Progenitor cell of endocrine pancreas (in vitro differentiated cells): ENCODE measurements at regions not wholly inside any gene's neighbourhood (a gene's known extent, or its start where the extent isn't known, plus 50 kb on each side); places are given as distances from the start of the nearest gene placed in this dataset.

Source experiments
- DNase-seq: peaks from one replicate; pipeline ENCODE4 v3.0.0; 2021; ENCODE audit warnings: low spot score; ENCODE audit not compliant: unreplicated experiment
- H3K27ac Mint-ChIP-seq: 2 replicates; pipeline ENCODE4 v1.8.0; 2021; ENCODE audit warnings: mild to moderate bottlenecking, moderate library complexity, mixed read lengths
- H3K27me3 Mint-ChIP-seq: 2 replicates; pipeline ENCODE4 v1.8.0; 2021; ENCODE audit warnings: mixed read lengths
- H3K36me3 Mint-ChIP-seq: 2 replicates; pipeline ENCODE4 v1.8.0; 2022; ENCODE audit warnings: mixed read lengths; ENCODE audit not compliant: insufficient read depth
- H3K4me1 Mint-ChIP-seq: 2 replicates; pipeline ENCODE4 v1.8.0; 2021; ENCODE audit warnings: low read depth, mixed read lengths
- H3K4me3 Mint-ChIP-seq: 2 replicates; pipeline ENCODE4 v1.8.0; 2021; ENCODE audit warnings: low read depth, mild to moderate bottlenecking, moderate library complexity, mixed read lengths
- H3K9me3 Mint-ChIP-seq: 2 replicates; pipeline ENCODE4 v1.8.0; 2021; ENCODE audit warnings: low read depth, mixed read lengths
- CTCF ChIP-seq: fragments of 200-600 bp; sonication (generic); IDR thresholded peaks from one replicate; pipeline ENCODE4 v1.5.0; 2021; ENCODE audit warnings: antibody characterized with exemption, mild to moderate bottlenecking; ENCODE audit not compliant: unreplicated experiment

- TF ChIP-seq CTCF = no peak
- Mint-ChIP-seq H3K4me3 (no peak overlapping the region), H3K36me3 (no peaks in the 10 kb centered on the region), H3K9me3 (no peaks in the 10 kb centered on the region), H3K27ac (no peak overlapping the region), H3K27me3 (no peaks in the 10 kb centered on the region), H3K4me1 (no peaks in the 10 kb centered on the region)
- DNase-seq = no peak
Observed at GRCh38 chr3:174659511-174659910, 199.6 kb upstream of the NAALADL2 start.

GRCh38 chr3:174662653-174663052 is 196.5 kb upstream of the NAALADL2 start:
- TF ChIP-seq CTCF = no peak
- H3K27me3 Mint-ChIP-seq = no peaks in the 10 kb centered on the region
- H3K4me3 Mint-ChIP-seq = no peak overlapping the region
- H3K4me1 Mint-ChIP-seq = no peaks in the 10 kb centered on the region
- H3K27ac Mint-ChIP-seq = no peak overlapping the region
- no peaks in the 10 kb centered on the region for H3K9me3 Mint-ChIP-seq
- H3K36me3 Mint-ChIP-seq = no peaks in the 10 kb centered on the region
- DNase-seq = no peak

- Mint-ChIP-seq H3K4me1 (no peaks in the 10 kb centered on the region), H3K36me3 (no peaks in the 10 kb centered on the region), H3K27ac (no peak overlapping the region), H3K9me3 (no peaks in the 10 kb centered on the region), H3K27me3 (no peaks in the 10 kb centered on the region), H3K4me3 (no peak overlapping the region)
- DNase-seq = no peak
- no peak for TF ChIP-seq CTCF
Observed at GRCh38 chr3:174667386-174667785, 191.7 kb upstream of the NAALADL2 start.

GRCh38 chr3:174675406-174675805 is 183.7 kb upstream of the NAALADL2 start:
- Mint-ChIP-seq H3K4me1 (no peaks in the 10 kb centered on the region), H3K9me3 (no peaks in the 10 kb centered on the region), H3K36me3 (no peaks in the 10 kb centered on the region), H3K27me3 (no peaks in the 10 kb centered on the region), H3K27ac (no peak overlapping the region), H3K4me3 (no peak overlapping the region)
- DNase-seq = no peak
- TF ChIP-seq CTCF = no peak

GRCh38 chr3:174681784-174682183 is 177.3 kb upstream of the NAALADL2 start:
- Mint-ChIP-seq H3K4me3 (no peak overlapping the region), H3K9me3 (peaks cover 8% of the 10 kb centered on the region), H3K27me3 (no peaks in the 10 kb centered on the region), H3K4me1 (no peaks in the 10 kb centered on the region), H3K36me3 (no peaks in the 10 kb centered on the region), H3K27ac (no peak overlapping the region)
- no peak for TF ChIP-seq CTCF
- DNase-seq = no peak
